ENCODE measurements at regions not wholly inside any gene's neighbourhood (a gene's known extent, or its start where the extent isn't known, plus 50 kb on each side); places are given as distances from the start of the nearest gene placed in this dataset.

DNA sequence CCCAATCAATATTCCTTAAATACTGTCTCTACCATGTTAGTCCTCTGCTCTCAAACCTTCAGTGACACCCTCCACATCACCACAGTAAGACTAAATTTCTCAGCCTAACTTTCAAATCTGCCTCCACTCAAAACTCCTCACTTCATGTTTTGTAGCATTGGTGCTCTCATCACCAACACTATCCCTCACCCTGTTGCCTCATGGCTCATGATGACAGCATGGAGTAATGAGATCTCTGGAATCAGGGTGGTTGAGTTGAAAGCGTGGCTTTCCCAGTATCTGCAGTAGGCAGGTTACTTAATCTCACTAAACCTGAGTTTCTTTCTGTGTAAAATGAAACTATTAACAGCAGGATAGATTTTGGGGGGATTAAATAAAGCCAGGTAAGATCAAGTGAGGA lies 621.4 kb downstream of the NYAP2 start:
- no peak for ATAC-seq

- ATAC-seq = no peak
Measured at GRCh38 chr2:226020176-226020575, 620.7 kb downstream of the NYAP2 start.

- ATAC-seq = no peak
Measured at GRCh38 chr2:226018641-226019040, 619.1 kb downstream of the NYAP2 start.

DNA sequence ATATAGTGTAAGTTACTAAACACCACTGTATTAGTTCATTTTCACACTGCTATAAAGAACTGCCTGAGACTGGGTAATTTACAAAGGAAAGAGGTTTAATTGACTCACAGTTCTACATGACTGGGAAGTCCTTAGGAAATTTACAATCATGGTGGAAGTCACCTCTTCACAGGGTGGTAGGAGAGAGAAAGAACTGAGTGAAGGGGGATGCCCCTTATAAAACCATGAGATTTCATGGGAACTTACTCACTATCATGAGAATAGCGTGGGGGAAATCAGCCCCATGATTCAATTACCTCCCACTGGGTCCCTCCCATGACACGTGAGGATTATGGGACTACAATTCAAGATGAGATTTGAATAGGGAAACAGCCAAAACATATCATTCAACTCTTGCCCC lies 618.0 kb downstream of the NYAP2 start:
- ATAC-seq = no peak

- ATAC-seq = no peak
Measured at GRCh38 chr2:226017107-226017506, 617.6 kb downstream of the NYAP2 start.

GRCh38 chr2:226011716-226012450 lies 612.4 kb downstream of the NYAP2 start:
- no peak for ATAC-seq

GRCh38 chr2:226002438-226002837 lies 602.9 kb downstream of the NYAP2 start:
- ATAC-seq = peak; percentile 63

DNA sequence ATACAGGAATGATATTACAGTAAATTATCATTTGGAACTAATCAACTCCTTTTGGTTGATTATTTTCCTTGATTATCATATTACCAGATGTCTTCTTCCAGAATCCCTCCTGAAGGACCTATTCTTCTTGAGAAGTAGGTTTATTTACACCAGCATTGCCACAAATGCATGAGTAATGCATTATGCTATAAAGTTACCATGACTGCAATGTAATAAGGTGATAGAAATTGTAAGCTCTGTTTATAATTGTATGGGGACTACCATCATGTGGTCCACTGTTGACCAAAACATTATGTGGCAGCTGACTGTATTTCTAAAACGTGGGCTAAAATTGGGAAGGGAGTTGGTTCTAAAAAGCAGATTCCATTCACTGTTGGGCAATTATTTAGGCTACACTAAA lies 602.2 kb downstream of the NYAP2 start:
- ATAC-seq = no peak

- no peak for ATAC-seq
Measured at GRCh38 chr2:225999692-226000091, 600.2 kb downstream of the NYAP2 start.

- ATAC-seq = no peak
Measured at GRCh38 chr2:225998653-225999052, 599.1 kb downstream of the NYAP2 start.

GRCh38 chr2:225998116-225998515 lies 598.6 kb downstream of the NYAP2 start:
- ATAC-seq = no peak

GRCh38 chr2:225996462-225996828 lies 596.9 kb downstream of the NYAP2 start:
- no peak for ATAC-seq

- no peak for ATAC-seq
Measured at GRCh38 chr2:225995796-225996461, 596.4 kb downstream of the NYAP2 start.

DNA sequence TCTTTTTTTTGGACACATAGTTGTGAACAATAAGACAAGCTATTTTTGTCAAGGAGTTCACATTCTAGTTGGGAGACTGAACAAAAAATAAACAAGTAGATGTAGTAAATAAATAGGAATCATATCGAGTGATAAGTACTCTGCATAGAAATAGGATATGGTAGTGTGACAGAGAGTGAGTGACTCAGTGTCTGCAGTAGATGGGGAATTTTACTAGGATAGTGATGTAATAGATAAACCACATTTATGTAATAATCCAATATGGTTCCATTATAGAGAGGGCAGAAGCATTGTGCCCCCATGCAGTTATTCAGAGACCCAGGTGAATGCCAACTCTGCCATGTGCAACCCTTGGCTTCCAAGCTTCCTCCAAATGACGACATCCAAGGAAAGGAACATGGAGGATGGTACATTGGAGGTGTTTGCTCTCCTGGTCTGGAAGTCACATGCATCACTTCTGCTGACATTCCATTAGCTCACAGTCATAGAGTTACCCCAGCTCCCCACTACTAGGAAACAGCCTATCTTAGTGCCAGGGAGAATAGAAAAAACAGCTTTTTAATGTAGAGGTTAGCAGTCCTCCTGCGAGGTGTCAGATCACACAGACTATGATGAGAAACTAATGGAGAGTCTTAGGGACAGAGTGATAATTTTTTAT lies 595.4 kb downstream of the NYAP2 start:
- ATAC-seq = no peak

GRCh38 chr2:225993430-225993829 lies 593.9 kb downstream of the NYAP2 start:
- ATAC-seq = no peak

DNA sequence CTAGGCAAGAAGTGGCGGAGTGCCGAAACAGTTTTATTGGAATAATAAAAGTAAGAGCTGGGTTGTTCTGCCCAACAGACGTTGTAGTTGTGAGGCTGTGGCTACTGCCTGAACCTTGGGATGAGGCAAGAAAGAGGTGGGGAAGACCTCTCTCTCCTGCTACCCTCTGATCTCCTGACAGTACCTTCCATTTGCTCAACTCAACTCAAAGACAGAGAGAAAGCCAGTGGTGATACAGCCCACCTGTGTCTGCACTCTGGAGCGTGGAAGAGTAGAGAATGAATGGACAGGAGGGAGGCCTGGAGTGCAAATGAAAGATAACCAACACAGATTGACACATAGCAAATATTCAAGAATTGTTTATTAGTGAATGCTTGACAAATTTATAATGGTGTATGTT lies 590.3 kb downstream of the NYAP2 start:
- ATAC-seq = no peak

DNA sequence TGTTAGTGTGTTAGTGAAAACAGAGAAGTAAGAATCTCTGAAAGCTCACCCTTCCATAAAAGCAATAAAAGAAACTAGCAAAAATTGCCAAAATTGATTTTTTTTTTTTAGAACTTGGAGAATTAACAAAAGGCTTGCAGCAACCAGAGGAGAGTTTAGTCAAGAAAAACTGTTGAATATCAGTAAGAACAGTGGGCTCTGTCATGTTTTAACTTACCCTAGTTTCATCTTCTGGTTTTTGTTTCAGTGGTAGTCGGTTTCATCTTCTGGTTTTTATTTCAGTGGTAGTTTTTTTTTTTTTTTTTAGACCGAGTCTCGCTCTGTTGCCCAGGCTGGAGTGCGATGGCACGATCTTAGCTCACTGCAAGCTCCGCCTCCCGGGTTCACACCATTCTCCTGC lies 580.9 kb downstream of the NYAP2 start:
- ATAC-seq = no peak

DNA sequence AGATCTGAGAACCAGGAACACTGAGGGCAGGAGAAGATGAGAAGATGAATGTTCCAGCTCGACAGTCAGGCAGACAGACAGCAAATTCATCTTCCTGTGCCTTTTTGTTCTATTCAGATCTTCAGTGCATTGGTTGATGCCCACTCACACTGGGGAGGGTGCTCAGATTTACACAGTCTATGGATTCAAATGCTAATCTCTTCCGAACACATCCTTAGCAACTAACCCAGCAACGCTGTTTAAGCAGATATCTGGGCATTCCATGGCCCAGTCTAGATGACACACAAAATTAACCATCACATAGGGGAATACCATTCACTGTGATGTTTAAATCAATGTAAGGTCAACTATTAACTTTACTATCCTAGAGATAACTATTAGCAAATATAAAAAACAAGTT lies 571.9 kb downstream of the NYAP2 start:
- ATAC-seq = no peak

DNA sequence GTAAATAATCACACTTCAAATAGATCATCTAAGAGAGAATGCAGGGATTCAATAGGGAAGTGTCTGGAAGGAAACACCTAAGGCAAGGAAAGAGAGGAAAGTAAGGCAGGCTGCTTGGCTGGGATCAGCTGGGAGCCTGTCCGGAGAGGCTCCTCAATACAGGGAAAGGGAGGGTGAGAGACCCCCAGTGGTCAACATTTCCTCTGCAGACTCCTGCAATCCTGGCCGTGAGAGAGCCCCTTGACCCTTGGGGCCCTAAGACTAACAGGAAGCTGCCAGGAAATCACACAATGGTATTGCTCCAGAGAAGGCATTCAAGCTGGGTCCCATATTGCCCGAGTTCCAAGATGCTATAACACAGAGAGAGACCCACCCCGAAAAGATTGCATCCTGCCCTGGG lies 549.4 kb downstream of the NYAP2 start:
- ATAC-seq = no peak

DNA sequence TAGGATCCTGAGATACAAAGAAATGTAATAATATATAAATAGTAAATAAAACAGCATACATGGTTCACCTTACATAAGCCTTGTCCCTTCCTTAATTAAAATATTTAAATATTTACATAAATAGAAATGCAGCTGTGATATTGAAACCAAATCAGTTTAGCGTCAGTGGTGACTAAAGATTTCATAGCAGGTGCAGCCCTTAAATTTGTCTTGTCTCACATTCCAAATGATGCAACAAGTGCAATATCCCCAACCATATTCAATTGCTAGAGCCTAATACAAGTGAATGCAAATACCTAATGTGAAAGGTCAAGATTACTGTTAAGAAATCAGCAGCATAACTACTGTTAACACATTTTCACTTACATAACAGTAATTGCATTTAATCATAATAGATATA lies 539.5 kb downstream of the NYAP2 start:
- no peak for ATAC-seq

- no peak for ATAC-seq
Measured at GRCh38 chr2:225937625-225938187, 538.2 kb downstream of the NYAP2 start.

GRCh38 chr2:225932811-225933413 lies 533.4 kb downstream of the NYAP2 start:
- no peak for ATAC-seq

DNA sequence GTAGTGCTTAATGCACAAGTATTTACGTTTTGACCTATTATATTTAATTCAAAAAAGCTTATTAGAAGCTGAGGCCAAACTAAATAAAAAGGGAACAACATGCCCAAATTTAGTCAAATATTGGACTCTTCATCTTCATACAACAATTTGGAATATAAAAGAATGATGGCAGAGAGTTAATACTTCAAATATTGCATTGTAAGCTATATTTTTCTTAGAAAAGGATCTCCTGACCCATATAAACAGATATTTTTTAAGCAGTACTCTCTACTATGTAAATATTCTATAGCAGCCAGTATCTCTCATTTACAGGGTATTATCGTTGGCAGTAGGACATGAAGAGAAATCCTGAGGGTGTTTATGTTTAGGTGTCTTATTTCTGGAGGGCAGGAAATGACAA lies 531.2 kb downstream of the NYAP2 start:
- ATAC-seq = no peak

Measured in esophagus mucosa (tissue), 1 donor.